ENCODE measurements at regions not wholly inside any gene's neighbourhood (a gene's known extent, or its start where the extent isn't known, plus 50 kb on each side); places are given as distances from the start of the nearest gene placed in this dataset.

DNA sequence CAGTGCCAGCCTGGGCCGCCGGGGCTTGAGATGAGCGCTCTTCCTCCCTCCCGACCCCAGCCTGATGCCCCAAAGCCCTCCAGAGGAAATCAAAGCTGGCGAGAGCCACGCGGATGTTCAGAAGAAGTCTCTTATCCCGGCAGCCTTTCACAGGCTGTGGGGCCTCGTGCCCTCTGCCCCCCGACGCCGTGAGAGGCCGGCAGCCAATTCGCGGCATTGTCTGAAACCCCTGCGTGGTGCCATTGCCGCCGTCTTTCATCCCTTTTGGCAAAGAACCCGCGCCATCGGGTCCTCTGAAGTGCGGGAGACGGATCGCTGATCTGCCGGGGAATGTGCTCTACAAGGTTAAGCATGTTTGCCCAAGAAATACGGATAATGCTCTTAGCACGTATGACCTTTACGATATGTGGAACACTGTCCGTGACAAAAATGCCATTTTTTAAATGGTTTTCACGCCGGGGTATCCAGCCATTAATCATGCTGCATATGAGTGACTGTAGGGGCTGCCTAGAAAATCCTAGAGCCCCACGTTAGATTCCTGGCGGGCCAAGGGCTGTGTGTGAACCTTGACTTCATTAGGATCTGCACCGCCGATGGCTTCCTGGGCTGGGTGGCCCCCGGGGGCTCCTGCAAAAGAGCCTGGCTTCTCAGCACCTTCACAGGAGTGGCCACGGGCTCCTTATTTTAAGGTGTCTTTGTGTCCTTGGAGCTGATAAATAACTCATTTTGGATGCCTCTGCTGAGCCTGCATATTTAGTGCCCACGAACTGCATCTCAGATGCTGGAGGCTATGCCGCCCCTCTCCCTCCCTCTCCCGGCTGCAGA, 165.1 kb upstream of the TNRC6C start:
- peaks cover 4% of the 10 kb centered on the region for H3K27me3 Mint-ChIP-seq (ENCODE audit: low read depth)
- ChIA-PET POLR2A (no interaction called here), CTCF (no interaction called here)

GRCh38 chr17:77793971-77794235, 164.6 kb upstream of the TNRC6C start:
- no peak overlapping the region for H3K4me3 Mint-ChIP-seq
- no peak overlapping the region for H3K27ac Mint-ChIP-seq
- no peaks in the 10 kb centered on the region for H3K9me3 Mint-ChIP-seq (ENCODE audit: insufficient read depth)
- no peaks in the 10 kb centered on the region for H3K36me3 Mint-ChIP-seq (ENCODE audit: low read depth)
- POLR2A ChIA-PET = no interaction called here
- no peak for DNase-seq
- H3K27me3 Mint-ChIP-seq (ENCODE audit: low read depth) = peaks cover 4% of the 10 kb centered on the region
- ATAC-seq = no peak
- H3K4me1 Mint-ChIP-seq (ENCODE audit: low read depth) = peaks cover 8% of the 10 kb centered on the region
- CTCF ChIA-PET = no interaction called here

More for the DNA sequence above, 165.1 kb upstream of the TNRC6C start:
- no peak overlapping the region for H3K4me3 Mint-ChIP-seq
- H3K4me1 Mint-ChIP-seq (ENCODE audit: low read depth) = peaks cover 8% of the 10 kb centered on the region
- no peaks in the 10 kb centered on the region for H3K36me3 Mint-ChIP-seq (ENCODE audit: low read depth)
- no peaks in the 10 kb centered on the region for H3K9me3 Mint-ChIP-seq (ENCODE audit: insufficient read depth)
- no peak for ATAC-seq
- DNase-seq = no peak
- H3K27ac Mint-ChIP-seq = no peak overlapping the region

- Mint-ChIP-seq H3K4me3 (no peak overlapping the region), H3K4me1 (ENCODE audit: low read depth) (peaks cover 8% of the 10 kb centered on the region), H3K36me3 (ENCODE audit: low read depth) (no peaks in the 10 kb centered on the region), H3K27ac (no peak overlapping the region), H3K27me3 (ENCODE audit: low read depth) (peaks cover 5% of the 10 kb centered on the region), H3K9me3 (ENCODE audit: insufficient read depth) (no peaks in the 10 kb centered on the region)
- ChIA-PET CTCF (no interaction called here), POLR2A (no interaction called here)
- DNase-seq = no peak
- ATAC-seq = no peak
Observed at GRCh38 chr17:77794846-77795245, 163.7 kb upstream of the TNRC6C start.

DNA sequence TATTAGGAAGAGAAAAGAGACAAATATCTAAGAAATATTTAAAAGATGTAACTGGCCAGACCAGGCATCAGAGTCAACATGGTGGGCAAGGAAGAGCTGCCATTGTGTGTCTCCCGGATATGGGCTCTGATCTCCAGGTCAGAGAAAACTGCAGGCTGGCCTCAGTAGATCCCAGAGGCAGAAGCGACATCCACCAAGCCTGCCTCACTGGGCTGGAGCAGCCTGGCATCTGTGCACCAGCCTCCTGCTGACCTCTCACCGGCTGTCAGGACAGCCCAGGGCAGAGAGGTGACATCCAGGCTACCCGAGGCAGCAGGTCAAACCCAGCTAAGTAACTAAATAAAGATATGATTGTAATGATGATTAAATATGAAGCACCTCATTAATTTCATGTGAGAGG, 162.8 kb upstream of the TNRC6C start:
- H3K27me3 Mint-ChIP-seq (ENCODE audit: low read depth) = peaks cover 7% of the 10 kb centered on the region
- no peaks in the 10 kb centered on the region for H3K9me3 Mint-ChIP-seq (ENCODE audit: insufficient read depth)
- no peak overlapping the region for H3K4me3 Mint-ChIP-seq
- peaks cover 8% of the 10 kb centered on the region for H3K4me1 Mint-ChIP-seq (ENCODE audit: low read depth)
- H3K27ac Mint-ChIP-seq = no peak overlapping the region
- ATAC-seq = no peak
- CTCF ChIA-PET = interaction anchor here (0.6 kb wide), 1 partner anchor 857 kb away, joined by 3 read pairs; no protein-coding TSS in a partner anchor
- POLR2A ChIA-PET = no interaction called here
- DNase-seq = no peak
- no peaks in the 10 kb centered on the region for H3K36me3 Mint-ChIP-seq (ENCODE audit: low read depth)

DNA sequence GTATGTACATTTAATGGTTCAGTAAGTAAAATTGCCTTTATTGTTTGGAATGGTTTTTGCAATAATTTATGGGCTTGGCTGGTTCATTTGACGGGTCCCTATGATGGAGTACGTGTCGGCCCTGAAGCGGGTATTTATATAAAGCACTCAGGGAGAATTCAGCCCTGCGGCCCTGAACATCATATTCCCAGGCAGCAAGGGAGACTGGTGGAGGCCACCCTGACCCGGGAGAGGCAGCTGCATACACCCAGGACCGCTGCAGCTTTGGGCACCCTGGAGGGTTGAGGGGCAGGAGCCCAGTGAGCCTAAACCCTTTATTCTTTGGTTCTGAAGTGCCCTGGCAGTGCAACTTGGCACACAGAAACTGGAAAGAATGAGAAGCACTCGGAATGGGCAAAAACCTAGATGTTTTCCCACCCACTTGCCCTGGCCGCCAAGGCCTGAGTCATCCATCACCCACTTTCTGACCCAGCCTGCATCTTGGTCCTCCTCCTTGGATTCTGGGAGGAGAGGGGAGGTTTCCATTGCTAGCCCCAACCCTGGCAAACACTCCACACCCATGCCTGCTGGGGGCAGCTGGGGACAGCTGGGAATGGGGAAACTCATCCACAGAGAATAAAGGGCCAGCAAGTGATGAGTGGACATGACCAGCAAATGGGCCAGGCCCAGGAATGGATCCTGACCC, 162.2 kb upstream of the TNRC6C start:
- no peak overlapping the region for H3K27ac Mint-ChIP-seq
- H3K36me3 Mint-ChIP-seq (ENCODE audit: low read depth) = no peaks in the 10 kb centered on the region
- no peak for ATAC-seq
- ChIA-PET CTCF (interaction anchor here (0.6 kb wide), 1 partner anchor 856 kb away, joined by 3 read pairs; no protein-coding TSS in a partner anchor), POLR2A (no interaction called here)
- no peaks in the 10 kb centered on the region for H3K9me3 Mint-ChIP-seq (ENCODE audit: insufficient read depth)
- DNase-seq = no peak
- peaks cover 8% of the 10 kb centered on the region for H3K4me1 Mint-ChIP-seq (ENCODE audit: low read depth)
- peaks cover 11% of the 10 kb centered on the region for H3K27me3 Mint-ChIP-seq (ENCODE audit: low read depth)
- H3K4me3 Mint-ChIP-seq = no peak overlapping the region

GRCh38 chr17:77798031-77798430, 160.5 kb upstream of the TNRC6C start:
- ATAC-seq (no peak), DNase-seq (no peak)
- no peak overlapping the region for H3K27ac Mint-ChIP-seq
- peaks cover 21% of the 10 kb centered on the region for H3K27me3 Mint-ChIP-seq (ENCODE audit: low read depth)
- no peaks in the 10 kb centered on the region for H3K9me3 Mint-ChIP-seq (ENCODE audit: insufficient read depth)
- ChIA-PET CTCF (no interaction called here), POLR2A (interaction anchor here (1.2 kb wide), 1 partner anchor 75 kb away, joined by 3 read pairs; no protein-coding TSS in a partner anchor)
- H3K4me3 Mint-ChIP-seq = no peak overlapping the region
- H3K36me3 Mint-ChIP-seq (ENCODE audit: low read depth) = no peaks in the 10 kb centered on the region
- peaks cover 8% of the 10 kb centered on the region for H3K4me1 Mint-ChIP-seq (ENCODE audit: low read depth)

DNA sequence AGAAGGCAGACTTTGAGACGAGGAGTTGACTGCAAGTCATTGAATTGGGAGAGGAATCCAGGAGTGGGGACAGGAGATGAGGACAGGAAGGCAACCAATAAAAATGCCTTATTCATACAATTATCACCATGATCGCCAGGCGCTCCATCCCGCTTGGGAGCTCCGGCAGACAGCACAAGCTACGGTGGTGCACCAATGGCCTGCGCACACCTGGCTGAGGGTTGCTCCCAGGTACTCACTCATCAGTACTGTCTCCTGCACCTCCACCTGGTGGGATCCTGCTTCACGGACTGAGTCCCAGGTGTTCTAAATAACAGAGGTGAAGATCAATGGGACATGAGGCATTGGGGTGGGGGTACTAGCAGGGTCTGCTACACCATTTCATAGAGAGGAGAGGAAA, 160.0 kb upstream of the TNRC6C start:
- ChIA-PET POLR2A (interaction anchor here (1.2 kb wide), 1 partner anchor 75 kb away, joined by 3 read pairs; no protein-coding TSS in a partner anchor), CTCF (no interaction called here)
- no peak for ATAC-seq
- peaks cover 8% of the 10 kb centered on the region for H3K4me1 Mint-ChIP-seq (ENCODE audit: low read depth)
- no peaks in the 10 kb centered on the region for H3K9me3 Mint-ChIP-seq (ENCODE audit: insufficient read depth)
- no peaks in the 10 kb centered on the region for H3K36me3 Mint-ChIP-seq (ENCODE audit: low read depth)
- DNase-seq = no peak
- peaks cover 22% of the 10 kb centered on the region for H3K27me3 Mint-ChIP-seq (ENCODE audit: low read depth)
- H3K27ac Mint-ChIP-seq = no peak overlapping the region
- H3K4me3 Mint-ChIP-seq = no peak overlapping the region

DNA sequence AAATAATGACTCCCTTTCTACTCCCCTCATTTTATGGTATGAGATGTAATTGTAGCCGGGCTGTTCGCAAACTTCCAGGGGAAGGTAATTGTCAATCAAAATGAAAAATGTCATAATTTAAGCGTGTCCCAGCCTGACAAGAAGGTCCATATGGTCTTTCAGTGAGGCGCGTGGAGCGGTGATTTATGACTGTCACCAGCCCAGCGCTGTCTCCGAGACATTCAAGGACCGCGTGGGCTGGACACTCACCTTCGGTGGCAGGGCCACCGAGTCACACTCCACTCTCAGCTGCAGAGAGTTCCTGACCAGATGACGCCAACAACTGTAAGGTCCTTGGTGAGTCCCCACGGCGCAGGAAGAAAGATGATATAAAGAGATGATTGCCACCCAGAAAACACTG, 157.7 kb upstream of the TNRC6C start:
- Mint-ChIP-seq H3K36me3 (ENCODE audit: low read depth) (no peaks in the 10 kb centered on the region), H3K27ac (no peak overlapping the region), H3K4me1 (ENCODE audit: low read depth) (no peaks in the 10 kb centered on the region), H3K9me3 (ENCODE audit: insufficient read depth) (no peaks in the 10 kb centered on the region), H3K27me3 (ENCODE audit: low read depth) (peaks cover 20% of the 10 kb centered on the region), H3K4me3 (no peak overlapping the region)
- DNase-seq = no peak
- no peak for ATAC-seq
- ChIA-PET POLR2A (no interaction called here), CTCF (interaction anchor here (0.7 kb wide), 1 partner anchor 259 kb away, joined by 3 read pairs; no protein-coding TSS in a partner anchor)

- H3K27me3 Mint-ChIP-seq (ENCODE audit: low read depth) = peaks cover 20% of the 10 kb centered on the region
- no peaks in the 10 kb centered on the region for H3K4me1 Mint-ChIP-seq (ENCODE audit: low read depth)
- ChIA-PET CTCF (no interaction called here), POLR2A (no interaction called here)
- DNase-seq (no peak), ATAC-seq (no peak)
- H3K27ac Mint-ChIP-seq = no peak overlapping the region
- H3K9me3 Mint-ChIP-seq (ENCODE audit: insufficient read depth) = no peaks in the 10 kb centered on the region
- no peaks in the 10 kb centered on the region for H3K36me3 Mint-ChIP-seq (ENCODE audit: low read depth)
- no peak overlapping the region for H3K4me3 Mint-ChIP-seq
Observed at GRCh38 chr17:77801545-77802332, 156.8 kb upstream of the TNRC6C start.

GRCh38 chr17:77802333-77802615, 156.2 kb upstream of the TNRC6C start:
- H3K4me3 Mint-ChIP-seq = no peak overlapping the region
- H3K36me3 Mint-ChIP-seq (ENCODE audit: low read depth) = no peaks in the 10 kb centered on the region
- POLR2A ChIA-PET = no interaction called here
- DNase-seq = no peak
- no peak overlapping the region for H3K27ac Mint-ChIP-seq
- H3K9me3 Mint-ChIP-seq (ENCODE audit: insufficient read depth) = no peaks in the 10 kb centered on the region
- ATAC-seq = no peak
- CTCF ChIA-PET = no interaction called here
- no peaks in the 10 kb centered on the region for H3K4me1 Mint-ChIP-seq (ENCODE audit: low read depth)
- H3K27me3 Mint-ChIP-seq (ENCODE audit: low read depth) = peaks cover 20% of the 10 kb centered on the region

DNA sequence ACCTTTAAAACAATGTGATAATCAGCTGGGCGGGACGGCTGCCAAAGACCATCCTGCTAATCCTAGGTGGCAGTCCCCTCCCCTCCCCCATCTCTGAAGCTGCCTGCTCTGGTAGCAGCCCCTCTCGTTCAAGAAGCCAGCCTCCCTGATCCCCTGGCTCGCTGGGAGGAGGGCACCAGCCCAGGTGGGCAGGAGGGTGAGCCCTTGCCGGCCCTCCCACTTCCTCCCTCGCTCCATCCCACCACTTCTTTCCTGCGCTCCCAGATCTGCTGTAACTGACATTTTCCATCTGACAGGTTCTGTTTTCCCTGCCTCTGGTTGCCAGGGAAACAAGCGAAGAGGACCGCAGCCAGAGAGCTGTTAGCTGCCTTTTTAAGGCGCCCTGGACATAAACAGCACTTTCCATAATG, 155.7 kb upstream of the TNRC6C start:
- DNase-seq (no peak), ATAC-seq (no peak)
- POLR2A ChIA-PET = no interaction called here
- CTCF ChIA-PET = no interaction called here
- no peaks in the 10 kb centered on the region for H3K4me1 Mint-ChIP-seq (ENCODE audit: low read depth)
- H3K27me3 Mint-ChIP-seq (ENCODE audit: low read depth) = peaks cover 20% of the 10 kb centered on the region
- H3K4me3 Mint-ChIP-seq = no peak overlapping the region
- no peaks in the 10 kb centered on the region for H3K9me3 Mint-ChIP-seq (ENCODE audit: insufficient read depth)
- no peaks in the 10 kb centered on the region for H3K36me3 Mint-ChIP-seq (ENCODE audit: low read depth)
- no peak overlapping the region for H3K27ac Mint-ChIP-seq

DNA sequence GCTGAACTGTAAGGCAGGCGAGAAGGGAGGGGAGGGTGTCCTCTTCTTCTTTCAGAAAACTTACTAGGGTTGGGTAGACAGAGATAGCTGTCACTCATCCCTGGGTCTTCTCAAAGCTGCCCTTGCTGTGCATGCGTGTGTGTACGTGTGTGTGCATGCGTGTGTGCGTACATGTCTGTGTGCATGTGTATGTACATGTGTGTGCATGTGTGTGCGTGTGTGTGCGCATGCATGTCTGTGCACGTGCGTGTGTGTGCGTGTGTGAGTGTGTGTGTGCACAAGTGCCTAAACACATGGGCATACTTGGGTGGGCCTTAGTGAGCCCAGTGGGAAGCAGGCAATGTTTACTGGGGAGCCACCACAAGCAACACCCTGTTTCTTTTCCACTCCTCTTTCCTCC, 154.8 kb upstream of the TNRC6C start:
- POLR2A ChIA-PET = no interaction called here

More for the DNA sequence above, 154.8 kb upstream of the TNRC6C start:
- Mint-ChIP-seq H3K9me3 (ENCODE audit: insufficient read depth) (no peaks in the 10 kb centered on the region), H3K27ac (no peak overlapping the region), H3K27me3 (ENCODE audit: low read depth) (peaks cover 20% of the 10 kb centered on the region), H3K4me1 (ENCODE audit: low read depth) (no peaks in the 10 kb centered on the region), H3K36me3 (ENCODE audit: low read depth) (no peaks in the 10 kb centered on the region), H3K4me3 (no peak overlapping the region)
- DNase-seq = no peak
- no peak for ATAC-seq
- CTCF ChIA-PET = no interaction called here

Data from activated CD8-positive, alpha-beta T cell treated with anti-CD3 and anti-CD28 coated beads, Interleukin-2, amount 10 ng/mL, durations not matched to agents 7 days and 5 days (primary cell).